CD4-positive, alpha-beta T cell treated with Interleukin-12 subunit alpha and Interleukin-12 subunit beta, for 1 hour (primary cell): ENCODE measurements at regions not wholly inside any gene's neighbourhood (a gene's known extent, or its start where the extent isn't known, plus 50 kb on each side); places are given as distances from the start of the nearest gene placed in this dataset.

Experiments
- DNase-seq: peaks from one replicate; pipeline ENCODE4 v3.0.0-alpha.2; 2020

- no peak for DNase-seq
These were observed 88.7 kb upstream of the CCL2 start for GRCh38 chr17:34166352-34166751.

- DNase-seq: no peak
These were observed 87.7 kb upstream of the CCL2 start for GRCh38 chr17:34167354-34167753.

- DNase-seq: no peak
These were observed 86.1 kb upstream of the CCL2 start for GRCh38 chr17:34168989-34169388.

- no peak for DNase-seq
These were observed 85.6 kb upstream of the CCL2 start for GRCh38 chr17:34169496-34169895.

- peak; percentile 50 for DNase-seq
These were observed 83.8 kb upstream of the CCL2 start for GRCh38 chr17:34171245-34171818.

- DNase-seq: no peak
These were observed 82.6 kb upstream of the CCL2 start for GRCh38 chr17:34172390-34172918.

GRCh38 chr17:34173241-34173640, 81.8 kb upstream of the CCL2 start:
- DNase-seq: no peak

- DNase-seq: no peak
These were observed 80.6 kb upstream of the CCL2 start for GRCh38 chr17:34174496-34174895.

- no peak for DNase-seq
These were observed 78.6 kb upstream of the CCL2 start for GRCh38 chr17:34176440-34176839.

GRCh38 chr17:34177642-34178041, 77.4 kb upstream of the CCL2 start:
- DNase-seq: no peak

GRCh38 chr17:34178092-34178491, 77.0 kb upstream of the CCL2 start:
- DNase-seq: no peak

GRCh38 chr17:34182036-34182803, 72.9 kb upstream of the CCL2 start:
- no peak for DNase-seq

- DNase-seq: no peak
These were observed 59.1 kb upstream of the CCL2 start for GRCh38 chr17:34195987-34196386.

GRCh38 chr17:34198519-34198918, 56.6 kb upstream of the CCL2 start:
- DNase-seq: no peak

- DNase-seq: no peak
These were observed 55.6 kb upstream of the CCL2 start for GRCh38 chr17:34199454-34199853.

GRCh38 chr17:34199932-34200534, 55.1 kb upstream of the CCL2 start:
- DNase-seq: peak; percentile 71

- no peak for DNase-seq
These were observed 53.9 kb upstream of the CCL2 start for GRCh38 chr17:34201225-34201624.

GRCh38 chr17:34201767-34202166, 53.3 kb upstream of the CCL2 start:
- no peak for DNase-seq

GRCh38 chr17:34203018-34203638, 52.0 kb upstream of the CCL2 start:
- no peak for DNase-seq

GRCh38 chr17:34204402-34204801, 50.7 kb upstream of the CCL2 start:
- no peak for DNase-seq
